HUDEP-2 (cell line): ENCODE measurements at regions not wholly inside any gene's neighbourhood (a gene's known extent, or its start where the extent isn't known, plus 50 kb on each side); places are given as distances from the start of the nearest gene placed in this dataset.
"Not testable (repeated sequence)": the region's sequence is repeated elsewhere in the genome, so short reads cannot be mapped to it uniquely, and the experiment has no call there.

ENCODE experiments used
- DNase-seq, 76 experiments: peaks; one replicate each; lab custom pipeline; 2025; ENCODE audit not compliant: unreplicated experiment in 76 of 76; lab: John Stamatoyannopoulos, UW

DNA sequence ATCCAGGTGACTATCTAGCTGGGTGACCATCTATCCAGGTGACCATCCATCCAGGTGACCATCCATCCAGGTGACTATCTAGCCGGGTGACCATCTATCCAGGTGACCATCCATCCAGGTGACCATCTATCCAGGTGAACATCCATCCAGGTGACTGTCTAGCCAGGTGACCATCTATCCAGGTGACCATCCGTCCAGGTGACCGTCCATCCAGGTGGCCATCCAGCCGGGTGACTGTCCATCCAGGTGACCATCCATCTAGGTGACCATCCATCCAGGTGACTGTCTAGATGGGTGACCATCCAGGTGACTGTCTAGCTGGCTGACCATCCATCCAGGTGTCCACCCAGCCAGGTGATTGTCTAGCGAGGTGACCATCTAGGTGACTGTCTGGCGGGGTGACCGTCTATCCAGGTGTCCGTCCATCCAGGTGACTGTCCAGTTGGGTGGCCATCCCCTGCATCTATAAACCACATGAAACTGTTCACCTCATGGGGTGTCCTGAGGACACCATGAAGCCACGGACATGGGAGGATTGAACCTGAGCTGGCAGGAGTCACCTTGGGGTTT is 305.3 kb downstream of the NDUFA10 start:
- no peak for DNase-seq

GRCh38 chr2:239718991-239719390 is 306.2 kb downstream of the NDUFA10 start:
- not testable (repeated sequence) for DNase-seq

DNA sequence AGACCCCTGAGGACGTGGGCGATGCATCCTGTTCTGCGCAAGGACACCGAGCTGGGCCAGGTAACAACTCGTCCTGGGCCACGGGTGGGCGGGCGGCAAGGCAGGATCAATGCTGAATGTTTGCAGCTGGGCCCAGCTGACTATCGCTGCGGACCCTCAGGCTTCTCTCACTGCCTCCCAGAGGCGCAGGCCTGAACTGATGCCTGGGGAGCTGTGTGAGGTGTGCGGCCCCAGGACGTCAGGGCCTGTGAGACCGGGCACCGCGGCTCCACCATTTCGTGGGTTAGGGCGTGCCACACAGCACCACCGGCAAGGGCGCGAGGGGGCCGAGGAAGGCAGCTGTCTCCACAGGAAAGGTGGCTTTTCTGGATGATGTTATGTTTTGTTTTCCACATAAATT is 307.4 kb downstream of the NDUFA10 start:
- DNase-seq, result no peak

- no peak for DNase-seq
Measured at GRCh38 chr2:239717319-239717675, 307.8 kb downstream of the NDUFA10 start.

DNA sequence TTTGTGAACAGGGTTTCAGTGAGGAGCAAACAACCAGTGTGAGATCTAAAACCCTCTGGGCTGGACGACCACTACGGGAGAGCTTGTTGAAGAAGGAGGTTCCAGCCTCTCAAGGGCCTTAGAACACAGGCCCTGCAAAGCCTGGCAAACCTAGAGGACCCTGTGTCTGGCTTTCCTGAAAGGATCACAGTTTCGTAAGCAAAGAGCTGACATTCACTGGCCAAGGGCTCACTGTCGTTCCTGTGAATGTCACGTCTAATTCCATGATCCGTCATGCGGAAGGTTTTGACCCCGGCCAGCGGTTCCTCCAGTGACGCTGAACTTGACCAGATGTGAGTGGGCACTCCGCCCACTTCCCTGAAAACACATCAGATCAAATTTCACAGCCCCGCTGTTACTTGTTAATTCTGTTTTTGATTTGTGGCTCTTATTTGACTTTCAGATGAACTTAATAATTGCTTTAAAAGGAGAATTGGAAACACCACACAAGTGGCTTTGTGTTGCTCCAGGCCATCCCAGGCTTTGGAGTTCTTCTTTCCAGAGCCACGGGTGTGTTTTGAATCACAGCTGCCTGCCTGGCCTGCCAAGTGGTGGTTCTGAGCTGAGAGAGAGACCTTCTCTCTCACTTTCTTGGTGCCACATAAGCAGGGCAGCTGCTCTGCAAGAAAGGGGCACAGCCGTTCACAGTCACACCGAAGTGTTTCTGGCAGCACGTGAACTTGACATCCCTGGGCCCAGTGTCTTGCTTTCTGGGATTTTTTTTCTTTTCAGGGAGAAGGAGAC is 308.4 kb downstream of the NDUFA10 start:
- no peak for DNase-seq

DNA sequence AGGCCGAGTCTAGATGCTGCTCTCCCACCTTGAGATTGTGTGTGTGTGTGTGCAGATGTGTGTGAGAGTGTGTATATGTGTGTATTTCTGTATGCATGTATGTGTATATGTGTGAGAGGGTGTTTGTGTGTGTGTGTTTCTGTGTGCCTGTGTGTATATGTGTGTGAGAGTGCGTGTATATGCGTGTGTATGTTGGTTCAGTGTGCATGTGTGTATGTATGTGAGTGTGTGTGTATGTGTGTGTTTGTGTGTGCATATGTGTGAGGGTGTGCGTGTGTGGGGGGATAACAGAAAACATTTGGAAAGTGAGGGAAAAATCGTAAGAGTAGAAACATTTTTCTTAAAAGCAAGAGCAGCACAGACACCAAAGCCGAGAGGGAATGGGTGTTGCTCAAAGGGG is 309.1 kb downstream of the NDUFA10 start:
- DNase-seq, result no peak

DNA sequence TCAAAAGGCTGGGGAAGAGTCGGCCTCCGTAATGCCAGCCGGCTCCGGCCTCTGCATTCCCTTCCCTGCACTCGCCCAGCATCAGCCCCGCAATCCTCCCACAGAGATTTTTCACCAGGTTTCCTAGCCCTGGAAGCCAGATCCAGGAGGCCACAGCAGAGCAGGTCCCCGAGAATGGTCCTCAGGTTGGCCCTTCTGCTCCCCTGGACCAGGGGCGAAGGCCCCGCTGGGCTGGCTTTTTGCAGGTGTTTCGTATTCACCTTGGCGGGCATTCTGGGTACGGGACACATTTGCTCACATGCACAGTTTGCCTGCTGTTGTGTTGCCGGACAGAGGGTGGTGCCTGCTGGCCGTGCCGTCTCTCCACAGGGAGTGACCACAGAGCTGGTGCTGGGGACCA is 309.5 kb downstream of the NDUFA10 start:
- DNase-seq, result no peak

- DNase-seq, result no peak
Measured at GRCh38 chr2:239715202-239715601, 309.9 kb downstream of the NDUFA10 start.

GRCh38 chr2:239714116-239714515 is 311.0 kb downstream of the NDUFA10 start:
- DNase-seq, result no peak

- DNase-seq, result no peak
Measured at GRCh38 chr2:239712755-239713154, 311.9 kb upstream of the HDAC4 start.

DNA sequence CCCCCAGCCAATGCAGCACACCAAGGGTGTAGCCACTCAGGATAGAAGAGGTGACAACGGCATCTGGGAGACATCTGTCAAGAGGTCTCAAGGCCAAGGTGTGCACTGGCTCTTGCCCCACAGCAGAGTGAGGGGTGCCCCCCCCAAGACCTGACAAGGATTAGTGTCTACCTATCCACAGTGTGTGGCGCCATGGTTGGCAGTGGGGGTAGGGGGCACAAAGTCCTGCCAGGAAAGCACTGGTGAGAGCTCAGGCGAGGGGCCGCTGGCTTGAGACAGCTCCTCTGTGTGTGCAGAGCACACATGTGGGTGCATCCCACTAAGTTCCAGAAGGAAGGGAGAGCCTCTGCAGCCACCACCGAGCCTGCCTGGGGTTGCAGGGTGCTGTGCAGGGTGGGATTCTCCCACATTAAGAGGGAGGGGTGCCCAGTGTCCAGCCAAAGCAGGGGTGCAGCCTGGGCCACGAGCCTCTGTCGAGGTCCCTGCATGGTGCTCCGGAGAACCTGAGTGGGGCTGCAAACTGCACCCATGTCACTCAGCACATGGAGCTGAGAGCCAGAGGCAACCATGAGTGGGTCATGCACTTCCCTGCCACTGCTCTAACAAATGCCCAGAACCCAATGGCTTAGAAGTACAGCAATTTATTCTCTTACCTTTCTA is 311.2 kb upstream of the HDAC4 start:
- DNase-seq, result no peak

DNA sequence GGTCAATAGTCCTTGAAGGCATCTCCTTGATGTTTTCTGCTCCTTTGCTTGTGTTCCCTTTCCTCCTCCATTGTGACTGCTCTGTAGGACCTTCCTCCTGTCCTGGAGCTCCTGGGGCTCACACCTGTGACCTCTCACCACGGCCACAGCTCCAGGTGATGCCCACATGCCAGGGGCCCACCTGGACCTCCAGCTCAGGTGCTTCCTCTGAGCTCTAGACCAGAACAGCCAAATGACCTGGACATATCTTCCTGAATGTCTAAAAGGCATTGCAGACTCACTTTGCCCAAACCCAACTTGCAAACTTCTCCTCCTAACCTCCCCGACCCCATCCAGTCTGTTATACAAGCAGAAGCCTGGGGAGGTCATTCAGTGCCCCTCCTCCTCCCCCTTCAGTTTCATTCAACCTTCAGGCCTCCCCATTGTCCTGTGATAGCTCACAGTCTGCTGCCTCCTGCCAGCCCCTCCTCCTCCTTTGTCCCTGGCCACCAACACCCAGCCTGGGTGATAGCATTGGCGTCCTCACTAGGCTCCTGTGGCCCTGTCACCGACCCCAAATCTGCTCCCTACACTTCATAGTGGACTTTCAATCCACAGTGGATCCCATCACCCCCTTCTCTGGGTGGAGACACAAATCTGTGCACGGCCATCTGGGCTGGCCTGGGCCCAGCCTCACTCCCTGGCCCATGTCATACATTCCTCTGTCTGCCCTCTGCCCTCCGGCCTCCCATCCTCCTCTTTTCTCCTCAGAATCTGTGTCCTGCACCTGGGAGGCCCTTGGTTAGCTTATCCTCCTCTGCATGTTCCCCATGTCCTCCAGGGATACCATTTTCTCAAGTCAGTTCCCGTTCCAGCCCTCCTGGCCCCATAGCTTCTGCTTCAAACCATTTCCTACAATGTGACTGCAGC is 310.4 kb upstream of the HDAC4 start:
- DNase-seq, result no peak

DNA sequence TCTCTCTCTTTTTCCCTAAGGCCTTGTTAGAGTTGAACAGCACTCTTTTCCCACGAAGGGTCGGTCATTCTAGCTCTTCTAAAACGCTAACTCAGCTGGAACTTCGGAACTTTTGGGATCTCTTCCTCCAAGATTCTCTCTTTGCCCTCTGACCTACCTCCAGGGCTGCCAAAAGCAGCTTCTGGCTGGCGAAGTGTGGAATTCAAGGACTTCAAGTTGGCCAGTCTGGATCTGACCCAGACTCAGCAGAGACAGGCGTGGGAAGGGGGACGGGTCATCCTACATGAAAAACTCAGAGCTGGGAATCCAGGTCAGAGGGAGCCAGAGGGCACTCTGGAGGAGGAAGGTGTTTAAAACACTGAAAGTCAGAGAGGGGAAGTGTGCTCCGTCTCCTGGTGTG is 305.5 kb upstream of the HDAC4 start:
- DNase-seq, result no peak

DNA sequence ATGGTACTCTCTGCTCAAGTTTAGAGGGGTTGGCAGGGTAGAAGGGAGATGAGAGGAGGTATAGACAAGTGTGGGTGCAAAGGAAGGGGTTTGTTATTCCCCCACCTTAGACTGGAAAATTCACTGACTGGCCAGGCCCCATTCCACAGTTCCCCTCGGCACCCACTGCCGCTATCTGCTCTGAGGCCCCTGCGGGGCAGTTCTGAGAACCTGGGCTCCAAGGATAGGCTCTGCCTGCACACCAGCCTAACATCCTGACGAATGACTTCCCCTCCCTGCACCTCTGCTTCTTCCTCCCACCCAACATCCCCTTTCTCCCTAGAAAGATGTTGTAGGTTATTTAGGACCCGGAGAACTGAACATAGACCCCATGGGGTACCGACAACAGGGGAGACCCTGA is 303.9 kb upstream of the HDAC4 start:
- no peak for DNase-seq

- DNase-seq, result no peak
Measured at GRCh38 chr2:239703834-239704233, 303.0 kb upstream of the HDAC4 start.

GRCh38 chr2:239700686-239701345 is 300.0 kb upstream of the HDAC4 start:
- no peak for DNase-seq

GRCh38 chr2:239697399-239698164 is 296.8 kb upstream of the HDAC4 start:
- no peak for DNase-seq

GRCh38 chr2:239696559-239697207 is 295.9 kb upstream of the HDAC4 start:
- no peak for DNase-seq

- DNase-seq, result no peak
Measured at GRCh38 chr2:239695728-239696240, 295.0 kb upstream of the HDAC4 start.
